ENCODE measurements at regions not wholly inside any gene's neighbourhood (a gene's known extent, or its start where the extent isn't known, plus 50 kb on each side); places are given as distances from the start of the nearest gene placed in this dataset.

GRCh38 chr6:14456941-14457340 lies 339.4 kb downstream of the CD83 start:
- no peak for TF ChIP-seq CTCF (IDR thresholded peaks at IDR 0.05)
- TF ChIP-seq EP300 (IDR thresholded peaks at IDR 0.05) = no peak
